ENCODE measurements at regions not wholly inside any gene's neighbourhood (a gene's known extent, or its start where the extent isn't known, plus 50 kb on each side); places are given as distances from the start of the nearest gene placed in this dataset.

DNA sequence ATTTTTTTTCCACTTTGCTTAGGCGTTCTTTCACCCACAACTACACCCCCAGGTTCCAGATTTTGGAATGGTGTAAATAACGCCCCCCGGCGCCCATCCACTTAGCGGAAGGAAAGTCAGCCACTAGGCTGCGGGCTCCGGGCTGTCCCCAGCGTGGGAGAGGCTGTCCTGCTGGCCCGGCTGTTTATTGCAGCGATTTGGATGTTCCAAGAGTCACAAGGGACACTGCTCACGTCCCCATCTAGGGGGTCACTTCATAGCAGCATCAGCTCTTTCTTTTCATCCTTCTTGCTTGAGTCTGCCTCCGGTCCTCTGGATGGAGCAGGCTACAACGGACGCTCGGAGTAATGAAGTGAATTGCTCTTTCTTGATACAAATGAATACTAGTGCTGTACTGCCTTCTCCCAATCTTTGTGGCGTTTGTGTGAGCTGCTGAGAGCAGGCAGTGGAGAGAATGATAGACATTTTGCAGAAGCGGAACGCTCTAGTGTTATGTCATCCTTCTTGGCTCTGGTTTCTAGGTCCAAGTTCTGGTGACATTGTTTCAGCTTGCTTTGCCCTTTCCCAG, 50.7 kb upstream of the PAIP2B start:
- DNase-seq (ENCODE audit: low read depth) = no peak

- DNase-seq (ENCODE audit: low read depth) = no peak
These were observed 50.2 kb upstream of the PAIP2B start for GRCh38 chr2:71277147-71277475.

- peak; percentile 74 for DNase-seq (ENCODE audit: low read depth)
These were observed 49.6 kb upstream of the PAIP2B start for GRCh38 chr2:71276311-71277146.
